PC-3 (cell line): ENCODE measurements at regions not wholly inside any gene's neighbourhood (a gene's known extent, or its start where the extent isn't known, plus 50 kb on each side); places are given as distances from the start of the nearest gene placed in this dataset.
A peak's percentile ranks its signal among the peaks of the same experiment; 100 is the strongest.

Source experiments
- ATAC-seq: fragments of 200-7000 bp; cut with Tn5 transposase; 2 replicates; pipeline ENCODE4 v1.9.1; 2020; ENCODE audit warnings: mild to moderate bottlenecking, moderate library complexity
- BruUV-seq: library from RNA; stranded (reverse); fragments of 400-500 nt; replicated peaks from 2 replicates; lab custom pipeline; 2021; lab: Mats Ljungman, UMichigan
- CTCF ChIA-PET: fragments of 300-600 bp; sonication (Branson Sonifier 250); formaldehyde crosslinking; loops from one replicate; lab custom pipeline; 2022; ENCODE audit warnings: antibody characterized with exemption; lab: Charles Lee
- POLR2A ChIA-PET: fragments of 300-600 bp; sonication (Branson Sonifier 250); formaldehyde crosslinking; loops from one replicate; lab custom pipeline; 2022; ENCODE audit warnings: antibody characterized with exemption; ENCODE audit not compliant: unreplicated experiment; lab: Charles Lee
- DNase-seq: peaks from one replicate; pipeline ENCODE4 v3.0.0-alpha.2; 2015
- H2AFZ ChIP-seq: fragments of 300-600 bp; sonication (generic); 2 replicates; pipeline ENCODE4 v1.6.0; 2016; ENCODE audit warnings: antibody characterized with exemption, low read length
- H3F3A ChIP-seq: fragments of 300-600 bp; sonication (generic); one replicate; pipeline ENCODE4 v1.6.0; 2017; ENCODE audit warnings: antibody characterized with exemption, low read length, control low read depth, mild to moderate bottlenecking; ENCODE audit not compliant: unreplicated experiment
- H3K27ac ChIP-seq: fragments of 300-600 bp; sonication (generic); 2 replicates; pipeline ENCODE4 v1.5.1; 2016; ENCODE audit warnings: mild to moderate bottlenecking, low read length
- H3K27me3 ChIP-seq: fragments of 300-600 bp; sonication (generic); 2 replicates; pipeline ENCODE4 v1.6.1; 2016; ENCODE audit warnings: low read length, mixed read lengths
- H3K36me3 ChIP-seq: fragments of 300-600 bp; sonication (generic); 2 replicates; pipeline ENCODE4 v1.6.1; 2016; ENCODE audit warnings: low read depth, mixed run types, low read length, mixed read lengths
- H3K4me1 ChIP-seq: fragments of 300-600 bp; sonication (generic); 2 replicates; pipeline ENCODE4 v1.5.1; 2016; ENCODE audit warnings: low read length; ENCODE audit not compliant: insufficient read depth
- H3K4me2 ChIP-seq: fragments of 300-600 bp; sonication (generic); 2 replicates; pipeline ENCODE4 v1.6.0; 2016; ENCODE audit warnings: low read length
- H3K4me3 ChIP-seq: fragments of 300-600 bp; sonication (generic); 2 replicates; pipeline ENCODE4 v1.5.1; 2016; ENCODE audit warnings: mild to moderate bottlenecking, low read length, mixed read lengths
- H3K79me2 ChIP-seq: fragments of 300-600 bp; sonication (generic); 2 replicates; pipeline ENCODE4 v1.6.1; 2017; ENCODE audit warnings: low read length, mixed read lengths
- H3K9ac ChIP-seq: fragments of 300-600 bp; sonication (generic); 2 replicates; pipeline ENCODE4 v1.6.0; 2016; ENCODE audit warnings: mild to moderate bottlenecking, low read length
- H3K9me2 ChIP-seq: fragments of 300-600 bp; sonication (generic); replicated peaks from 2 replicates; pipeline ENCODE4 v1.6.1; 2016; ENCODE audit warnings: mixed run types, low read length, mixed read lengths
- H3K9me3 ChIP-seq: fragments of 300-600 bp; sonication (generic); 2 replicates; pipeline ENCODE4 v1.6.1; 2016; ENCODE audit warnings: low read length, mixed read lengths
- H4K20me1 ChIP-seq: fragments of 300-600 bp; sonication (generic); 2 replicates; pipeline ENCODE4 v1.6.1; 2016; ENCODE audit warnings: low read length, mixed read lengths
- CTCF ChIP-seq: fragments of 300-600 bp; sonication (generic); conservative IDR thresholded peaks from 2 replicates; pipeline ENCODE4 v1.5.1; 2017; ENCODE audit warnings: antibody characterized with exemption, low read depth, mild to moderate bottlenecking, low read length
- EZH2 ChIP-seq: fragments of 300-600 bp; sonication (generic); IDR thresholded peaks from one replicate; pipeline ENCODE4 v1.6.1; 2017; ENCODE audit warnings: antibody characterized with exemption, mild to moderate bottlenecking, low read length; ENCODE audit not compliant: unreplicated experiment
- EZH2phosphoT487 ChIP-seq: fragments of 300-600 bp; sonication (generic); IDR thresholded peaks from 2 replicates; pipeline ENCODE4 v1.6.1; 2018; ENCODE audit warnings: mild to moderate bottlenecking, antibody characterized with exemption, low read length, borderline replicate concordance
- intact Hi-C: fragments of 100-400 bp; cut with micrococcal nuclease; formaldehyde crosslinking; loops from 2 replicates; pipeline ENCODE4 v1.9.0; 2023

- intact Hi-C loops: no loop called here
- Histone ChIP-seq H3K79me2 (no peaks in the 10 kb centered on the region), H3K4me1 (peaks cover 17% of the 10 kb centered on the region), H3K4me3 (no peak overlapping the region), H2AFZ (no peak overlapping the region), H3K9ac (no peak overlapping the region), H4K20me1 (no peaks in the 10 kb centered on the region), H3K4me2 (no peak overlapping the region), H3K27me3 (no peaks in the 10 kb centered on the region), H3K36me3 (no peaks in the 10 kb centered on the region), H3K27ac (no peak overlapping the region), H3K9me2 (no peaks in the 10 kb centered on the region), H3K9me3 (no peaks in the 10 kb centered on the region), H3F3A (no peaks in the 10 kb centered on the region)
- TF ChIP-seq EZH2: no peak
- TF ChIP-seq CTCF: no peak
- no peak for TF ChIP-seq EZH2phosphoT487
- POLR2A ChIA-PET: no interaction called here
- ATAC-seq (no peak), DNase-seq (no peak)
- CTCF ChIA-PET: no interaction called here
- BruUV-seq: no TSS peak
Observed at GRCh38 chr4:71125137-71125536, 131.7 kb downstream of the DCK start.

- ATAC-seq (peak; percentile 90), DNase-seq (peak; percentile 98)
- no peak overlapping the region for H3K9ac ChIP-seq
- H3K4me1 ChIP-seq: peaks cover 31% of the 10 kb centered on the region
- TF ChIP-seq CTCF (no peak), EZH2 (no peak), EZH2phosphoT487 (no peak)
- no peaks in the 10 kb centered on the region for H4K20me1 ChIP-seq
- H2AFZ ChIP-seq: 0 out of 2 replicates have a peak overlapping the region, but pooled peaks have one; percentile 4
- intact Hi-C loops: no loop called here
- no peaks in the 10 kb centered on the region for H3F3A ChIP-seq
- ChIA-PET CTCF (no interaction called here), POLR2A (interaction anchor here (0.6 kb wide), 1 partner anchor 425 kb away, joined by 3 read pairs; no protein-coding TSS in a partner anchor)
- no peaks in the 10 kb centered on the region for H3K79me2 ChIP-seq
- H3K4me3 ChIP-seq: no peak overlapping the region
- H3K9me2 ChIP-seq: no peaks in the 10 kb centered on the region
- BruUV-seq: no TSS peak
- H3K4me2 ChIP-seq: peak overlapping the region; percentile 49
- no peaks in the 10 kb centered on the region for H3K9me3 ChIP-seq
- H3K27me3 ChIP-seq: no peaks in the 10 kb centered on the region
- no peaks in the 10 kb centered on the region for H3K36me3 ChIP-seq
- H3K27ac ChIP-seq: peak overlapping the region; percentile 77
Observed at GRCh38 chr4:71126719-71127118, 133.3 kb downstream of the DCK start.

GRCh38 chr4:71130827-71131603 is 137.6 kb downstream of the DCK start:
- peaks cover 34% of the 10 kb centered on the region for H3K4me1 ChIP-seq
- peak; percentile 61 for DNase-seq
- peak overlapping the region; percentile 57 for H2AFZ ChIP-seq
- CTCF ChIA-PET: interaction anchor here (0.5 to 1.2 kb wide), 5 partner anchors 53 to 390 kb away, joined by 3 to 7 read pairs (median 3); no protein-coding TSS in a partner anchor
- H4K20me1 ChIP-seq: no peaks in the 10 kb centered on the region
- H3K79me2 ChIP-seq: no peaks in the 10 kb centered on the region
- no peak for TF ChIP-seq EZH2
- TF ChIP-seq CTCF: peak; percentile 62
- no peaks in the 10 kb centered on the region for H3K9me2 ChIP-seq
- H3K4me2 ChIP-seq: peak overlapping the region; percentile 69
- H3F3A ChIP-seq: no peaks in the 10 kb centered on the region
- POLR2A ChIA-PET: interaction anchor here (0.6 kb wide), 2 partner anchors 52 to 121 kb away, joined by 4 to 5 read pairs; no protein-coding TSS in a partner anchor
- H3K4me3 ChIP-seq: peak overlapping the region; percentile 39; the same call in 1 of the 2 replicates
- no TSS peak for BruUV-seq
- no peaks in the 10 kb centered on the region for H3K9me3 ChIP-seq
- H3K27me3 ChIP-seq: no peaks in the 10 kb centered on the region
- peak overlapping the region; percentile 18 for H3K27ac ChIP-seq
- intact Hi-C loops: loop anchor here (2.0 to 5.0 kb wide), 2 partner anchors 54 to 581 kb away; no protein-coding TSS in a partner anchor
- ATAC-seq: peak; percentile 75
- H3K36me3 ChIP-seq: no peaks in the 10 kb centered on the region
- 0 out of 2 replicates have a peak overlapping the region, but pooled peaks have one; percentile 10 for H3K9ac ChIP-seq
